ENCODE measurements at regions not wholly inside any gene's neighbourhood (a gene's known extent, or its start where the extent isn't known, plus 50 kb on each side); places are given as distances from the start of the nearest gene placed in this dataset.

- DNase-seq (no peak), ATAC-seq (ENCODE audit: insufficient read depth, low FRiP score) (no peak)
- Histone ChIP-seq H3K4me3 (no peak overlapping the region), H3K36me3 (ENCODE audit: control insufficient read depth in 4 of 4, insufficient read depth in 4 of 4, low read length in 4 of 4) (no peaks in the 10 kb centered on the region), H3K27me3 (ENCODE audit: control insufficient read depth in 3 of 3, insufficient read depth in 3 of 3, low read length in 2 of 3) (no peaks in the 10 kb centered on the region), H3K9me3 (ENCODE audit: control insufficient read depth in 4 of 4, insufficient read depth in 3 of 4, low read length in 3 of 4) (no peaks in the 10 kb centered on the region), H3K27ac (ENCODE audit: low read depth in 1 of 2, low read length in 1 of 2) (no peak overlapping the region), H3K4me1 (ENCODE audit: control insufficient read depth in 5 of 5, insufficient read depth in 5 of 5, low read length in 5 of 5) (peaks cover 0 to 4% (median 0%) of the 10 kb centered on the region in 5 donors), H3K9ac (ENCODE audit: insufficient read depth in 1 of 2, low read length in 2 of 2) (no peak overlapping the region)
- WGBS, 2 donors: 73 to 79% methylated on average over 1 of the region's 1 CpG
- TF ChIP-seq CTCF (IDR thresholded peaks at IDR 0.05; ENCODE audit: control extremely low read depth, extremely low read depth): no peak
These were observed 175.4 kb downstream of the ANXA2 start for GRCh38 chr15:60222404-60222803.

- Histone ChIP-seq H3K27ac (ENCODE audit: low read depth in 1 of 2, low read length in 1 of 2) (no peak overlapping the region), H3K9me3 (ENCODE audit: control insufficient read depth in 4 of 4, insufficient read depth in 3 of 4, low read length in 3 of 4) (no peaks in the 10 kb centered on the region), H3K27me3 (ENCODE audit: control insufficient read depth in 3 of 3, insufficient read depth in 3 of 3, low read length in 2 of 3) (no peaks in the 10 kb centered on the region), H3K4me1 (ENCODE audit: control insufficient read depth in 5 of 5, insufficient read depth in 5 of 5, low read length in 5 of 5) (peaks cover 0 to 4% (median 0%) of the 10 kb centered on the region in 5 donors), H3K4me3 (no peak overlapping the region), H3K36me3 (ENCODE audit: control insufficient read depth in 4 of 4, insufficient read depth in 4 of 4, low read length in 4 of 4) (no peaks in the 10 kb centered on the region), H3K9ac (ENCODE audit: insufficient read depth in 1 of 2, low read length in 2 of 2) (no peak overlapping the region)
- DNase-seq: no peak
- no peak for TF ChIP-seq CTCF (IDR thresholded peaks at IDR 0.05; ENCODE audit: control extremely low read depth, extremely low read depth)
- no peak for ATAC-seq (ENCODE audit: insufficient read depth, low FRiP score)
- WGBS, 2 donors: 67 to 83% methylated on average over 7 of the region's 7 CpGs
These were observed 174.6 kb downstream of the ANXA2 start for GRCh38 chr15:60223176-60223575.

- TF ChIP-seq CTCF (IDR thresholded peaks at IDR 0.05; ENCODE audit: control extremely low read depth, extremely low read depth): no peak
- 58 to 70% methylated on average over 7 of the region's 7 CpGs for WGBS, 2 donors
- ATAC-seq (ENCODE audit: insufficient read depth, low FRiP score): no peak
These were observed 170.9 kb downstream of the ANXA2 start for GRCh38 chr15:60226924-60227323.

GRCh38 chr15:60228101-60228500 is 169.7 kb downstream of the ANXA2 start:
- 66 to 78% methylated on average over 3 of the region's 3 CpGs for WGBS, 2 donors

More at GRCh38 chr15:60226924-60227323, 170.9 kb downstream of the ANXA2 start:
- Histone ChIP-seq H3K36me3 (ENCODE audit: control insufficient read depth in 4 of 4, insufficient read depth in 4 of 4, low read length in 4 of 4) (no peaks in the 10 kb centered on the region), H3K27ac (ENCODE audit: low read depth in 1 of 2, low read length in 1 of 2) (no peak overlapping the region), H3K4me3 (no peak overlapping the region), H3K9ac (ENCODE audit: insufficient read depth in 1 of 2, low read length in 2 of 2) (no peak overlapping the region), H3K9me3 (ENCODE audit: control insufficient read depth in 4 of 4, insufficient read depth in 3 of 4, low read length in 3 of 4) (no peaks in the 10 kb centered on the region), H3K4me1 (ENCODE audit: control insufficient read depth in 5 of 5, insufficient read depth in 5 of 5, low read length in 5 of 5) (peaks cover 0 to 4% (median 0%) of the 10 kb centered on the region in 5 donors), H3K27me3 (ENCODE audit: control insufficient read depth in 3 of 3, insufficient read depth in 3 of 3, low read length in 2 of 3) (no peaks in the 10 kb centered on the region)
- peak in 1 of 3 donors; percentile 14 for DNase-seq

More at GRCh38 chr15:60228101-60228500, 169.7 kb downstream of the ANXA2 start:
- Histone ChIP-seq H3K27ac (ENCODE audit: low read depth in 1 of 2, low read length in 1 of 2) (no peak overlapping the region), H3K4me3 (no peak overlapping the region), H3K36me3 (ENCODE audit: control insufficient read depth in 4 of 4, insufficient read depth in 4 of 4, low read length in 4 of 4) (no peaks in the 10 kb centered on the region), H3K4me1 (ENCODE audit: control insufficient read depth in 5 of 5, insufficient read depth in 5 of 5, low read length in 5 of 5) (peaks cover 0 to 4% (median 0%) of the 10 kb centered on the region in 5 donors), H3K9me3 (ENCODE audit: control insufficient read depth in 4 of 4, insufficient read depth in 3 of 4, low read length in 3 of 4) (no peaks in the 10 kb centered on the region), H3K9ac (ENCODE audit: insufficient read depth in 1 of 2, low read length in 2 of 2) (no peak overlapping the region), H3K27me3 (ENCODE audit: control insufficient read depth in 3 of 3, insufficient read depth in 3 of 3, low read length in 2 of 3) (no peaks in the 10 kb centered on the region)
- ATAC-seq (ENCODE audit: insufficient read depth, low FRiP score) (no peak), DNase-seq (peak; percentile 23 to 64 (median 57))
- no peak for TF ChIP-seq CTCF (IDR thresholded peaks at IDR 0.05; ENCODE audit: control extremely low read depth, extremely low read depth)

Measured in lung (tissue), 11 donors.